ENCODE measurements at regions not wholly inside any gene's neighbourhood (a gene's known extent, or its start where the extent isn't known, plus 50 kb on each side); places are given as distances from the start of the nearest gene placed in this dataset.
A peak's percentile ranks its signal among the peaks of the same experiment; 100 is the strongest.
"Not testable (repeated sequence)": the region's sequence is repeated elsewhere in the genome, so short reads cannot be mapped to it uniquely, and the experiment has no call there.

DNA sequence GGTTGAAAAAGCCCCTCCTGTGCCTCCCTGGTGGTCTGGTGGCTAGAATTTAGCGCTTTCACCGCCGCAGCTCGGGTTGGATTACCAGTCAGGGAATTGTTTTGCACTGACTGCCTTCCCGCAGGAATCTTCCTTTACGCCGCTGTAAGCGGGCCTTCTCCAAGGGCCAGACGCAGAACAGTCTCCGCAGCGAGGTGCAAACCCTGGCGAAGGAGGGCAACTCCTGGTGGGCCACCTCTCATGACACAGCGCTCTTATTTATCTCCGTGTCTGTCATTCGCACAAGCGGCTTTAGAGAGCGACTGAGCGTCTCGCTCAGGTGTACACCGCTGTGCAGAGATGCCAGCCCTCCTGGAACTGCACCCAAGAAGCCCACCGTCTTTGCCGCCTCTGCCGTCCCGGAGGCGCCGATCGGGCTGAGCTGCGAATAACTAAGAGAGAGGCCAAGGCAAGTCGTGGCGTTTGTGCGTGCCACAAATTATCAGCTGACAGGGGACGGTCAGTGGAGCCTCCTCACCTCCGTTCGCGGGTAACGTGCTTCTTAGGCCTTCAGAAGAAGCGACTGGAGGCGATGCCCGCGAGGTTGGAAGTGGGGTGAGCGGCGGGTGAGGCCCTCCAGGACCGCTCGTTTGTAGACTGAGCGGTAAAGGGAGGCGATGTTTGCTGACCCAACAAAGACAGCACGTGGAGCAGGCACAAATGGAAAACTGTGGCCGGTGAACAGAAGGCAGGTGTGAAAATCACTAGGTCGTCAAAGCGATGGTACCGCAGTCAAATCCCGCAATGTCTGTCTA is 93.5 kb downstream of the PRKAB2 start:
- in situ Hi-C loops (cut with HindIII; ENCODE audit: low pct_unique_long_range_greater_than_20kb, low sequenced_read_pairs): no loop called here
- no peak for DNase-seq (ENCODE audit: low read depth in 1 of 2, low spot score in 1 of 2)
- no peak for TF ChIP-seq JUND (IDR thresholded peaks at IDR 0.05; ENCODE audit: low read depth)

DNA sequence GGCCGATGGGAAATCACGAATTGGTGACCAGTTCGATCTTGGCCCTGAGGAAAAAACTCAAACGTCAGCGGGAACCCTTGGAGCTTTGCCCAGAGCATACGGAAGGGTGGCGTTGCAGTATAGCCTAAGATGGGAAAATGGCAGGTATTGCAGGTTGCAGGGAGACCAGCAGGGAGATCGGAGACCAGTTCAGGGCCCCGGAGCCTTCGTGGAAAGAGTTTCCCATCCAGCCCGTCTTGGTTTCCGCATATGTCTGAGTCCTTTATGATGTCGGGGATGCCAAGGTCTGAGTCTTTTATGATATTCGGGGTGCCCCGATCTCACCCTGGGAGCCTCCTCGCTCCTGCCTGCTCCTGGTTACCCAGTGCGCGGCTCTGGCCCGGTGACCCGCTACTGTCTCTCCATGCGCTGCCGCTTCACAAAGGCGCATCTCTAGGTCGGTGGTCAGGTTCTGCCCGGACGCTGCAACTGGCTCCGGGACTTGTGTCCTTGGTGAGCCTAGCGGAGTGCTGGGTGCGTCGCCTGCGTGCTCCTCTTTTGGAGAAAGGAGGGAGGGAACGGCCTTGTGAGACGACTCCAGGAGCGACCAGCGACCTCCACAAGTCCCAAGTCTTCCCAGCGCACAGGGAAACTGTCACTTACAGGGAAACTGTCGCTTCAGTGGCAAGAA is 94.2 kb downstream of the PRKAB2 start:
- in situ Hi-C loops (cut with HindIII; ENCODE audit: low pct_unique_long_range_greater_than_20kb, low sequenced_read_pairs): no loop called here
- no peak for DNase-seq (ENCODE audit: low read depth in 1 of 2, low spot score in 1 of 2)
- no peak for TF ChIP-seq JUND (IDR thresholded peaks at IDR 0.05; ENCODE audit: low read depth)

DNA sequence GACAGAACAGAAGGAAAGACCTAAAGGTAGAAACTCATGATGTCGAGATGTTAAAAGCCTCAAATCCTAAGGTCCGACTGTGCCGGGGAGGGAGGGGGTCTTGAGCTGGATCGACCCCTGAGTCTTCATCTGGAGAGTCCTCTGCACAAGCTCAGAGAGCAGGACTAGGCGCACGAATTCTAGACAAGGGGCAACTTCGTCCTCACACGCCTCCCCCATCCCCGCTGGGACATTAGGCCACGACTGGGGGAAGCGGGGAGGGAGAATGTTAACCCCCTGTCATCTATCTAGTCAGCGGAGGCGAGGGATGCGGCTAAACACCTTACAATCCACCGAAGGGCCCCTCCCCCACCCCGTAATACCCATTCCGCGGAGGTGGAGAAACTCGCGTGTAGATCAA is 94.7 kb downstream of the PRKAB2 start:
- no peak for TF ChIP-seq JUND (IDR thresholded peaks at IDR 0.05; ENCODE audit: low read depth)
- no peak for DNase-seq (ENCODE audit: low read depth in 1 of 2, low spot score in 1 of 2)

DNA sequence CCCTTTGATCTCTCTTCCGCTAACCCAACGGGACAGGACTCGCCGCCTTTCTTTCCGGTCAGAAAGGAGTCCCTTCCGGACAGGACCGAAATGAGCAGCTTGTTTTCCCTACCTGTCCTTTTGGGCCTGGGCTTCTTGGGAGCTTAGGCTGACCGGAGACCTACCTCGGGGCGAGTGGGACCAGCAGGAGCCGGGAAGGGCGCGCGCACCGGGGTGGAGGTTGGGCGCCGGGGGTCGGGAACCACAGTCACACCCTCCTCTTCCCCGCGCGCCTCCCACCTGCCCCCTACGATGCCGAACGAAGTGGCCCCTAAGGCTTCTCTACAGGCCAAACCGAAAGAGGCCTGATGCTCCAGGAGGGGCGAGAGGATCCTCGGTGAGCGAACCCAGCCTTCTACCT is 95.2 kb downstream of the PRKAB2 start:
- TF ChIP-seq JUND (IDR thresholded peaks at IDR 0.05; ENCODE audit: low read depth): no peak
- DNase-seq (ENCODE audit: low read depth in 1 of 2, low spot score in 1 of 2): no peak
- in situ Hi-C loops (cut with HindIII; ENCODE audit: low pct_unique_long_range_greater_than_20kb, low sequenced_read_pairs): no loop called here

More for the DNA sequence above, 94.7 kb downstream of the PRKAB2 start:
- in situ Hi-C loops (cut with HindIII; ENCODE audit: low pct_unique_long_range_greater_than_20kb, low sequenced_read_pairs): no loop called here

DNA sequence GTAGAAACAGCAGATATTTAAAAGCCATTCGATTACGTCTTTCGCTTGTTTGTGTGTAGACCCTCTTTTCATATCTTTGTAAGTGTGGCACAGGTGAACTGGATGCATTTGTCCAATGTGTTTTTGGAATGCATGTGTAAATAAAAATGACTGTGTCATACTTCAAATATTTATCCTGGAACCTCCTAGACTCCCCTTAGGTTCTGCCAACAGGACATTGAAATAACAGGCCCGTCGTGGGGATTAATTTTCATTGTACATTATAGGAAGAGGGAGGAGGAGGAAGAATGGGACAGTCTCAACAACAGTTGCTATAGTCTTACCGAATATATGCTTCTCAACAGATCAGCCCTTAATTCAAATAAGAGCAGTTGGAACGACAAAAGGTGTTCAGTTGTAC is 95.8 kb downstream of the PRKAB2 start:
- peak; percentile 61 to 68 for DNase-seq (ENCODE audit: low read depth in 1 of 2, low spot score in 1 of 2)
- TF ChIP-seq JUND (IDR thresholded peaks at IDR 0.05; ENCODE audit: low read depth): no peak
- in situ Hi-C loops (cut with HindIII; ENCODE audit: low pct_unique_long_range_greater_than_20kb, low sequenced_read_pairs): no loop called here

DNA sequence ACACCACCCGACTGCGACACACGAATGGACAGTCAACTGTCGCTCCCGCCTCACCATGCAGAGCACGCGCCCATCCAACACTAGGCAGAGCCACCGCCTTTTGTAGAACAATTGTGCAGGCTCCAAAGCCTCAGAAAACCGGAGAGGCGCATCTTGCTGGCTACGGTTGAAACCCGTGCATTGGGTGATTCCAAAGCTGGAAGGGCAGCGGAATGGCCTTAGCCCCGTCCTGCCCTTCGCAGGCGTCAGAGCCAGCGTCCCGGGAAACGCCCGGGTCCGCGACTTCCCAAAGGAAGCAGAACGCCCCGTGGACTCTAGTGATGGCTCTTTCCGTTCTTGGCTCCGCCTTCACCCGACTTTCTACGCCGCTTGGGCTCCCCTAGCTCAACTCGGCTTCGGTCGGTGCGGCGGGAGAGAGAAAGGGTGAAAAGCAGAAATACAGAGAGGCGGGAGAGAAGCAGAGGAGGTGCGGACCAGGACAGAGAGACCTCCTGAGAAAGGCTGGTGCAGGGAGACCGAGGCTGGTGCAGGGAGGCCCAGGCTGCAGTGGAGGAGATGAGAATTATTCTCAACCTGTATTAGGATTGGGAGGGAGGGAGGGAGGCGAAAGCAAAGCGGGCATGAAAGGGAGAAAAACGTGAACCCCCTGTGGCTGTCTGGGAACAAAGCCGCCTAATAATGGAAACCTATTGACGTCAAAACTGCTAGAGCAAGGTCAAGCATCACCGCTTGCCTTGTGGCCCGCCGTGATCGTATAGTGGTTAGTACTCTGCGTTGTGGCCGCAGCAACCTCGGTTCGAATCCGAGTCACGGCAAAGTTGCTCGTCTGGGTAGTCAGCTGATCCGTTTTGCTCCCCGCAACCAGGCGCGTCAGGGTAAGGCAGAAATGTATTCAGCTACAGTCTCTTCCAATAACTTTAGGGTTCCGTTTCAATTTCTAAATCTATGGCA is 99.5 kb downstream of the PRKAB2 start:
- TF ChIP-seq JUND (IDR thresholded peaks at IDR 0.05; ENCODE audit: low read depth): no peak
- no peak for DNase-seq (ENCODE audit: low read depth in 1 of 2, low spot score in 1 of 2)
- in situ Hi-C loops (cut with HindIII; ENCODE audit: low pct_unique_long_range_greater_than_20kb, low sequenced_read_pairs): no loop called here

DNA sequence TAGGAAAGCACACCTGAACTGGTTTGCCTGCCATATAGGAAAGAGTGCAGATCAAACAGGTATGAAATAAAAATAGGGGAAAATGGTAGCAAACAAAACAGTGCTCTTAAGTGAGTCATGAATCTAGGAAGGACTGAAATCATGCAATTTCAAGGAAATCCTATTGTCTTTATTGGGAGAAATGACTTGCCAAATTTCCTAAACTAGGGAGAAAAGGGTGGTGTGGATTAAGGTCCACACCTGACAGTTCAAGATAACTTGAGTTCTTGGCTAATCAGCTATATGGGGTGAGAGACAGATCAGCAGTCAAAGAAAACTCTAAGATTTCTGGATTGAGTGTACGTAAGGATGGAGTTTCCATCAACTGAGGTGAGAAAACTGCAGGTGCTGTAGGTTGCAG is 101.1 kb downstream of the PRKAB2 start:
- no peak for TF ChIP-seq JUND (IDR thresholded peaks at IDR 0.05; ENCODE audit: low read depth)
- in situ Hi-C loops (cut with HindIII; ENCODE audit: low pct_unique_long_range_greater_than_20kb, low sequenced_read_pairs): no loop called here
- DNase-seq (ENCODE audit: low read depth in 1 of 2, low spot score in 1 of 2): no peak

DNA sequence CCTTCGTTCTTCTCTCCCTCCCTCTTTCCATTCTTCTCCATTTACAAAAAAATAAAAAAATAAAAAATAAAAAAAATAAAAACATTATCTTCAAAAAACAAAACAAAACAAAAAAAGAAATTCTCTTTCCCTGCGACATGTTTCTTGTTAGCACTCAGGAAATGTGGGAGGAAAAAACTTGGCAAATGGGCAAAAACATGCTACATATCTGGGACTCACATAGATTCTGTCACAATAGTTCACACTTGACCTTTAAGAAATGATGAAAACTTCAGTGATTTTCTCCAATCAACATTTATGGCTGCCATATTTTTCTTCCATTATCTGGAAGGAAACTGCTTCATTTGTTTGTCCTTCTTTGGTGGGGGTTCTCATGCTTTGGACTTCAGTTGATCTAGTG is 109.3 kb downstream of the PRKAB2 start:
- in situ Hi-C loops (cut with HindIII; ENCODE audit: low pct_unique_long_range_greater_than_20kb, low sequenced_read_pairs): no loop called here
- TF ChIP-seq JUND (IDR thresholded peaks at IDR 0.05; ENCODE audit: low read depth): no peak
- no peak for DNase-seq (ENCODE audit: low read depth in 1 of 2, low spot score in 1 of 2)

DNA sequence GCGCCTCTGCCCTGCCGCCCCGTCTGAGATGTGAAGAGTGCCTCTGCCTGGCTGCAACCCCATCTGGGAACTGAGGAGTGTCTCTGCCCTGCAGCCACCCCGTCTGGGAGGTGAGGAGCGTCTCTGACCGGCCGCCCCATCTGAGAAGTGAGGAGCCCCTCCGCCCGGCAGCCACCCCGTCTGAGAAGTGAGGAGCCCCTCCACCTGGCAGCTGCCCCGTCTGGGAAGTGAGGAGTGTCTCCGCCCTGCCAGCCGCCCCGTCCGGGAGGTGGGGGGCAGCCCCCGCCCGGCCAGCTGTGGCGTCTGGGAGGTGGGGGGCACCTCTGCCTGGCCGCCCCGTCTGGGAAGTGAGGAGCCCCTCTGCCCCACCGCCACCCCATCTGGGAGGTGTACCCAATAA is 110.4 kb downstream of the PRKAB2 start:
- DNase-seq (ENCODE audit: low read depth in 1 of 2, low spot score in 1 of 2); in situ Hi-C loops (cut with HindIII; ENCODE audit: low pct_unique_long_range_greater_than_20kb, low sequenced_read_pairs): not testable (repeated sequence)

DNA sequence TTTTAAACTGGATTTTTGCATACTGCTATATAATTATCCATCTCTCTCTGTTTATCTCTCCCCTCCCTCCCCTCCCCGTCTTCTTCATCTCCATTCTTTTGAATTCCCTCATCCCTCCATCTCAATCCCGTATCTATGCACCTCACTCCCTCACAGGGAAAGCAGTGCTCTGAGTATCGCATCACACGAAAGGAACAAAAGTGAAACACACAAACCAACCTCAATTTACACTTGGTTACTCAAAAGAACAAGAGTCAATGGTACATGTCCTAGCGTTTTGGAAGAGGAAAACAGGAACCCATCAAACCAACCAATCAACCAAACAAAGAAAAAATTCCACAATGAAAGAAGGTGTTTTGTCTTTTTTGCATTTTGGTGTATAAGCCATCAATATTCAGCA is 115.1 kb downstream of the NBPF12 start:
- in situ Hi-C loops (cut with HindIII; ENCODE audit: low pct_unique_long_range_greater_than_20kb, low sequenced_read_pairs): no loop called here
- DNase-seq (ENCODE audit: low read depth in 1 of 2, low spot score in 1 of 2): no peak
- TF ChIP-seq JUND (IDR thresholded peaks at IDR 0.05; ENCODE audit: low read depth): no peak

DNA sequence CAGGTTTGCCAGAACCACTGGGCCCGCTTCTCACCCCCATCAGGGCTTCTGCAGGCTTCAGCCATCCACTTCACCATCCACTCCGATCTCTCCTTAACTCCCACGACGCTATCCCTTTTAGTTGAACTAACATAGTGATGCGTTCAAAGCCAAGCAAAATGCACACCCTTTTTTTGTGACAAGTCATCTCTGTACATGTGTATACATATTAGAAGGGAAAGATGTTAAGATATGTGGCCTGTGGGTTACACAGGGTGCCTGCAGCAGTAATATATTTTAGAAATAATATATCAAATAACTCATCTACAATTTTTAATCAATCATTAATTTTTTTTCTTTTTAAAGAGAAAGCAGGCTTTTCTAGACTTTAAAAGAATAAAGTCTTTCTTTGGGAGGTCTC is 114.6 kb downstream of the NBPF12 start:
- no peak for TF ChIP-seq JUND (IDR thresholded peaks at IDR 0.05; ENCODE audit: low read depth)
- no peak for DNase-seq (ENCODE audit: low read depth in 1 of 2, low spot score in 1 of 2)
- in situ Hi-C loops (cut with HindIII; ENCODE audit: low pct_unique_long_range_greater_than_20kb, low sequenced_read_pairs): no loop called here

DNA sequence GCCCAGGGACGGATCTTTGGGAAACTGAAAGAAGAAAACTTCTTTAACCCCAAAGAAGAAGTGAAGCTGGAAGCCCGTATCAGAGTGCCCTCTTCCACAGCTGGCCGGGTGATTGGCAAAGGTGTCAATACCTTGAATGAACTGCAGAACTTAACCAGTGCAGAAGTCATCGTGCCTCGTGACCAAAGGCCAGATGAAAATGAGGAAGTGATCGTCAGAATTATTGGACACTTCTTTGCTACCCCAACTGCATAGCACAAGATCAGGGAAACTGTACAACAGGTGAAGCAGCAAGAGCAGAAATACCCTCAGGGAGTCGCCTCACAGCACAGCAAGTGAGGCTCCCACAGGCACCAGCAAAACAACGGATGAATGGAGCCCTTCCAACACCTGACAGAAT is 114.0 kb downstream of the NBPF12 start:
- in situ Hi-C loops (cut with HindIII; ENCODE audit: low pct_unique_long_range_greater_than_20kb, low sequenced_read_pairs): no loop called here
- DNase-seq (ENCODE audit: low read depth in 1 of 2, low spot score in 1 of 2): no peak
- TF ChIP-seq JUND (IDR thresholded peaks at IDR 0.05; ENCODE audit: low read depth): no peak

DNA sequence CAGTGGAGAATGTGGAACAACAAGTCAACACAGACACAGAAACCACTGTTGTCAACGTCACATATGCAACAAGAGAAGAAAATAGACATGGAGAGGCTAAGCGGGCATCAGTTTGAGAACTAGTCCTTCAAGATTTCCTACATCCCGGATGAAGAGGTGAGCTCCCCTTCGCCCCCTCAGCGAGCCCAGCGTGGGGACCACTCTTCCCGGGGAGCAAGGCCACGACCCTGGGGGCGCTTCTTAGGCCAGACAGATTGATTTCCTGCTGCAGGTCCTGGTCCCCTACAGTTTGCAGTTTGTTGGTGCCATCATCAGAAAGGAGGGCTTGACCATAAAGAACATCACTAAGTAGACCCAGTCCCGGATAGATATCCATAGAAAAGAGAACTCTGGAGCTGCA is 113.0 kb downstream of the NBPF12 start:
- in situ Hi-C loops (cut with HindIII; ENCODE audit: low pct_unique_long_range_greater_than_20kb, low sequenced_read_pairs): no loop called here
- TF ChIP-seq JUND (IDR thresholded peaks at IDR 0.05; ENCODE audit: low read depth): no peak
- DNase-seq (ENCODE audit: low read depth in 1 of 2, low spot score in 1 of 2): no peak

Measured in T47D (cell line).